Neural progenitor cell (in vitro differentiated cells): ENCODE measurements at regions not wholly inside any gene's neighbourhood (a gene's known extent, or its start where the extent isn't known, plus 50 kb on each side); places are given as distances from the start of the nearest gene placed in this dataset.
A peak's percentile ranks its signal among the peaks of the same experiment; 100 is the strongest.

Source experiments
- DNase-seq: peaks from one replicate; pipeline ENCODE4 v3.0.0-alpha.2; 2016; ENCODE audit warnings: low spot score
- H2AFZ ChIP-seq: fragments of 200-600 bp; sonication (generic); replicated peaks from 2 replicates; pipeline ENCODE4 v1.6.1; 2016; ENCODE audit warnings: antibody characterized with exemption
- H3F3A ChIP-seq: fragments of 200-600 bp; sonication (generic); 2 replicates; pipeline ENCODE4 v1.6.1; 2016; ENCODE audit warnings: antibody characterized with exemption, low read depth
- H3K27ac ChIP-seq: fragments of 200-600 bp; sonication (generic); 2 replicates; pipeline ENCODE4 v1.5.1; 2016; ENCODE audit warnings: mild to moderate bottlenecking
- H3K27me3 ChIP-seq: fragments of 200-600 bp; sonication (generic); 2 replicates; pipeline ENCODE4 v1.6.1; 2016; ENCODE audit warnings: mild to moderate bottlenecking, moderate library complexity
- H3K36me3 ChIP-seq: fragments of 200-600 bp; sonication (generic); 2 replicates; pipeline ENCODE4 v1.5.1; 2016
- H3K4me1 ChIP-seq: fragments of 200-600 bp; sonication (generic); 2 replicates; pipeline ENCODE4 v1.6.1; 2016; ENCODE audit warnings: mixed run types
- H3K4me2 ChIP-seq: fragments of 200-600 bp; sonication (generic); 2 replicates; pipeline ENCODE4 v1.6.1; 2016
- H3K4me3 ChIP-seq: fragments of 200-600 bp; sonication (generic); 2 replicates; pipeline ENCODE4 v1.5.1; 2016
- H3K79me2 ChIP-seq: fragments of 200-600 bp; sonication (generic); 2 replicates; pipeline ENCODE4 v1.6.1; 2016; ENCODE audit warnings: low read depth
- H3K9ac ChIP-seq: fragments of 200-600 bp; sonication (generic); 2 replicates; pipeline ENCODE4 v1.6.1; 2016
- H3K9me3 ChIP-seq: fragments of 200-600 bp; sonication (generic); 2 replicates; pipeline ENCODE4 v1.5.1; 2016; ENCODE audit warnings: low read depth
- H4K20me1 ChIP-seq: fragments of 200-600 bp; sonication (generic); 2 replicates; pipeline ENCODE4 v1.6.1; 2016; ENCODE audit warnings: low read depth
- H3K27ac Mint-ChIP-seq: 3 replicates; pipeline ENCODE4 v1.8.0; 2021; ENCODE audit warnings: mixed read lengths
- H3K27me3 Mint-ChIP-seq: 2 replicates; pipeline ENCODE4 v1.8.0; 2022; ENCODE audit warnings: low read depth, mild to moderate bottlenecking, inconsistent platforms, moderate library complexity, mixed read lengths; ENCODE audit not compliant: insufficient read depth
- H3K36me3 Mint-ChIP-seq: 3 replicates; pipeline ENCODE4 v1.8.0; 2021; ENCODE audit warnings: mixed read lengths
- H3K4me1 Mint-ChIP-seq: 3 replicates; pipeline ENCODE4 v1.8.0; 2021; ENCODE audit warnings: mixed read lengths
- H3K4me3 Mint-ChIP-seq: 3 replicates; pipeline ENCODE4 v1.8.0; 2021; ENCODE audit warnings: mild to moderate bottlenecking, moderate library complexity, mixed read lengths
- H3K9me3 Mint-ChIP-seq: 3 replicates; pipeline ENCODE4 v1.8.0; 2020; ENCODE audit warnings: mixed read lengths
- EZH2 ChIP-seq: fragments of 200-600 bp; sonication (generic); IDR thresholded peaks from 2 replicates; pipeline ENCODE4 v1.6.1; 2017; ENCODE audit warnings: antibody characterized with exemption, mild to moderate bottlenecking, moderate library complexity
- EZH2phosphoT487 ChIP-seq: fragments of 200-600 bp; sonication (generic); IDR thresholded peaks from 2 replicates; pipeline ENCODE4 v1.6.1; 2017; ENCODE audit warnings: antibody characterized with exemption
- TF ChIP-seq, protein P1 (sequence below): fragments of 200-600 bp; sonication (generic); IDR thresholded peaks from 2 replicates; pipeline ENCODE4 v1.5.1; 2017; ENCODE audit warnings: antibody characterized with exemption, mild to moderate bottlenecking

DNA sequence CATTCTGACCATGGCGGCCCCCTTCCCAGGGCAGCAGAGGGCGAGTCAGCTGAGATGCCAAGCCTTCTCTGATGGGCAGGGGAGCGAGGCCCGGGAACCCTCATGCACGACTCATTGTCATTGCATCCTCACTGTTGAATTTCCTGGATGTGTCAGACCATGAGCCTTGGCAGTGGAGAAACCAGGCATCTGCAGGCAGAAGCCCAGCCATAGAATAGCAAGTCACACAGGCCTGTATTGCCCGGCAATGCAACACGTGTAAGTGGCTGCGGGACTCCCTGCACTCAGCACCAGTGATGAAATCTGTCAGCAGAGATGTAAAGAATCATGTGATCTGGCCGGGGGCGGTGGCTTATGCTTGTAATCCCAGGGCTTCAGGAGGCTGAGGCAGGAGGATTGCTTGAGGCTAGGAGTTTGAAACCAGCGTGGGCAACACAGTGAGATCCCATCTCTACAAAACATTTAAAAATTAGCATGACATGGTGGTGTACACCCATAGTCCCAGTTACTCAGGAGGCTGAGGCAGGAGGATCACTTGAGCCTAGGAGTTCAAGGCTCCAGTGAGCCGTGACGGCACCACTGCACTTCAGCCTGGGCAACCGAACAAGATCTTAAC lies 199.7 kb downstream of the KATNAL1 start:
- no peaks in the 10 kb centered on the region for H3K36me3 ChIP-seq
- H3K36me3 Mint-ChIP-seq, result no peaks in the 10 kb centered on the region
- DNase-seq, result no peak
- H3K4me3 ChIP-seq, result no peak overlapping the region
- no peaks in the 10 kb centered on the region for H3K9me3 Mint-ChIP-seq
- H3K27me3 ChIP-seq, result no peaks in the 10 kb centered on the region
- no peak overlapping the region for H2AFZ ChIP-seq
- no peaks in the 10 kb centered on the region for H3K79me2 ChIP-seq
- H3K9me3 ChIP-seq, result no peaks in the 10 kb centered on the region
- H3K27ac ChIP-seq, result no peak overlapping the region
- H3K4me1 ChIP-seq, result peaks cover 4% of the 10 kb centered on the region
- H3K9ac ChIP-seq, result no peak overlapping the region
- peaks cover 3% of the 10 kb centered on the region for H3K27me3 Mint-ChIP-seq
- H3K4me1 Mint-ChIP-seq, result peaks cover 37% of the 10 kb centered on the region
- no peak for TF ChIP-seq EZH2
- TF ChIP-seq EZH2phosphoT487, result no peak
- TF ChIP-seq, protein P1, sequence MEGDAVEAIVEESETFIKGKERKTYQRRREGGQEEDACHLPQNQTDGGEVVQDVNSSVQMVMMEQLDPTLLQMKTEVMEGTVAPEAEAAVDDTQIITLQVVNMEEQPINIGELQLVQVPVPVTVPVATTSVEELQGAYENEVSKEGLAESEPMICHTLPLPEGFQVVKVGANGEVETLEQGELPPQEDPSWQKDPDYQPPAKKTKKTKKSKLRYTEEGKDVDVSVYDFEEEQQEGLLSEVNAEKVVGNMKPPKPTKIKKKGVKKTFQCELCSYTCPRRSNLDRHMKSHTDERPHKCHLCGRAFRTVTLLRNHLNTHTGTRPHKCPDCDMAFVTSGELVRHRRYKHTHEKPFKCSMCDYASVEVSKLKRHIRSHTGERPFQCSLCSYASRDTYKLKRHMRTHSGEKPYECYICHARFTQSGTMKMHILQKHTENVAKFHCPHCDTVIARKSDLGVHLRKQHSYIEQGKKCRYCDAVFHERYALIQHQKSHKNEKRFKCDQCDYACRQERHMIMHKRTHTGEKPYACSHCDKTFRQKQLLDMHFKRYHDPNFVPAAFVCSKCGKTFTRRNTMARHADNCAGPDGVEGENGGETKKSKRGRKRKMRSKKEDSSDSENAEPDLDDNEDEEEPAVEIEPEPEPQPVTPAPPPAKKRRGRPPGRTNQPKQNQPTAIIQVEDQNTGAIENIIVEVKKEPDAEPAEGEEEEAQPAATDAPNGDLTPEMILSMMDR, result no peak
- peaks cover 2% of the 10 kb centered on the region for H3F3A ChIP-seq
- H3K4me2 ChIP-seq, result no peak overlapping the region
- no peak overlapping the region for H3K4me3 Mint-ChIP-seq
- peak overlapping the region; percentile 55 for H3K27ac Mint-ChIP-seq
- no peaks in the 10 kb centered on the region for H4K20me1 ChIP-seq

DNA sequence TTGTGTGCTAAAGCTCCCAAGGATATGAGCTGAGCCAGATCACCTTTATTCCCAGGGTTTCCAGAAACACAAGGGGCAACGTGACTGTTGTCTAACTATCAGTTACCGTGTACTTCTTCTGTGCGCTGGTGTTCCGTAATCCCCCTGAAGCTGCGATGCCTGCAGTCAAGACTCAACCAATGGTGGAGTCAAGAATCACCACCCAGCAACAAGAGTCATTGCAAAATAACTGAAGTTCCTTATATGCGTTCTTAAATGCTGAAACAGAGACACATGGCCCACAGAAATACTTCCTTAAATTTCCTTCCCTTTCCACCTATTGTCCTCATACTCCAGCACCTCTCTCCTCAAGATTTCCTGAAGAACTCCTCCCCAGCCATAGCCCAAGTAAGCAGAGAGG lies 200.2 kb downstream of the KATNAL1 start:
- Mint-ChIP-seq H3K27ac (peak overlapping the region; percentile 55), H3K27me3 (peaks cover 3% of the 10 kb centered on the region), H3K9me3 (no peaks in the 10 kb centered on the region), H3K36me3 (no peaks in the 10 kb centered on the region), H3K4me1 (peaks cover 32% of the 10 kb centered on the region), H3K4me3 (no peak overlapping the region)
- no peaks in the 10 kb centered on the region for H3K27me3 ChIP-seq
- no peak overlapping the region for H2AFZ ChIP-seq
- no peaks in the 10 kb centered on the region for H3K36me3 ChIP-seq
- H3K4me2 ChIP-seq, result no peak overlapping the region
- H3K4me1 ChIP-seq, result no peaks in the 10 kb centered on the region
- H3K9me3 ChIP-seq, result no peaks in the 10 kb centered on the region
- no peak overlapping the region for H3K27ac ChIP-seq
- H3K4me3 ChIP-seq, result no peak overlapping the region
- no peak for DNase-seq
- H3K79me2 ChIP-seq, result no peaks in the 10 kb centered on the region
- no peak for TF ChIP-seq EZH2phosphoT487
- no peaks in the 10 kb centered on the region for H4K20me1 ChIP-seq
- H3K9ac ChIP-seq, result no peak overlapping the region
- no peaks in the 10 kb centered on the region for H3F3A ChIP-seq

DNA sequence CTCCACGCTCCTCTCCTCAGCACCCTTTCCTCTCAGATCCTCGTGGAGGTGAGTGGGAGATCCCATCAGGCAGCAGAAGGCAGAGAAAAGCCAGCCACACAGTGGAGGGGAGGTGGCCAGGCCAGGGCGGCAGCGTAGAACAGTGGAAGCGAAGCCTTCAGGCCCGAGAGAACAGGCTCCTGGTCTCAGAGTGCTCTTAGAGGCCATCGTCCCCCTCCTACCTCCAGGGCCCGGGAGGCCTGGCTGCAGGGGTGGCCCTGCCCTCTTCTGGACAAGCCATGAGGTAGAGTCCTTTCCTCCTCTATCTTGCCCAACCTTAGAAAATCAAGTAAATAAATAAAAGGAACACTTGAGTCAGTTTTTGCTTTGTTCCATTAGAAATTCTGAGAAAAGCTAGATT lies 202.0 kb downstream of the KATNAL1 start:
- DNase-seq, result peak; percentile 50
- no peaks in the 10 kb centered on the region for H3K79me2 ChIP-seq
- peak overlapping the region; percentile 63 for H2AFZ ChIP-seq
- peaks cover 21% of the 10 kb centered on the region for H3K4me1 Mint-ChIP-seq
- H3K36me3 ChIP-seq, result no peaks in the 10 kb centered on the region
- H3K36me3 Mint-ChIP-seq, result no peaks in the 10 kb centered on the region
- no peaks in the 10 kb centered on the region for H3K4me1 ChIP-seq
- no peaks in the 10 kb centered on the region for H3K27me3 ChIP-seq
- TF ChIP-seq, protein P1, result peak; percentile 39
- no peak for TF ChIP-seq EZH2
- TF ChIP-seq EZH2phosphoT487, result no peak
- no peaks in the 10 kb centered on the region for H3K9me3 Mint-ChIP-seq
- H3K4me2 ChIP-seq, result no peak overlapping the region
- no peak overlapping the region for H3K9ac ChIP-seq
- no peak overlapping the region for H3K4me3 Mint-ChIP-seq
- H3K9me3 ChIP-seq, result no peaks in the 10 kb centered on the region
- no peak overlapping the region for H3K27ac Mint-ChIP-seq
- H3K27me3 Mint-ChIP-seq, result peaks cover 3% of the 10 kb centered on the region
- no peak overlapping the region for H3K4me3 ChIP-seq
- H3F3A ChIP-seq, result no peaks in the 10 kb centered on the region
- H4K20me1 ChIP-seq, result no peaks in the 10 kb centered on the region
- no peak overlapping the region for H3K27ac ChIP-seq

DNA sequence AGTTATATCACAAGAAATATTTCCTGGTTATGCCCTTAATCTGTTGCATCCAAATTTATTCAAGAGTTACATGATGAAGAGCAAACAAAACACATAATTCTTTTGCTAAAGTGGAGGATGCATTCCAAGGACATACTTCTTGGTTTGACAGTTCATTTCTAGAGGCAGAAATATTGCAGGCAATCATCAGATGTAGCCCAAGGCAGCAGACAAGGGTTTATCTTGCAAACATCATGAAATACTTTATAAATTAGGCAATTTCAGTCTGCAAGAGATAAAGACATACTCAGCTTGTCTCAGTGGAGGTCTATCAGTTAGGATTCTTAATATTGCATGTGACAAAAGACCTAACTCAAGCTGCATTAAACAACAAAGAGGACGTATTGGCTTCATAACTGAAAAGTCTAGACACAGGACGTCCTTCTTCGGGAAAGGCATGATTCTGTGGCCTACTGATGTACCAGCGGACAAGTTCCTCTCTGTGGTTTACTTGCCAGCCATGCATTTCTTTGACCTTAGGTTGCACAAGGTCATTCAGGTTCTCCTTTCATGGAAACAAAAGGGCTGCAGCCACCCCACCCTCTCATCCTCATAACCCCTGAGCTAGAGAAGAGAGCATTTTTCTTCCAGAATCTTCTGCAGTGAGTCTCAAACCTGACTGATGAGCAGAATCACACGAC lies 204.1 kb downstream of the KATNAL1 start:
- Histone ChIP-seq H3K27ac (no peak overlapping the region), H3K9ac (no peak overlapping the region), H3K79me2 (no peaks in the 10 kb centered on the region), H3K4me2 (no peak overlapping the region), H3K36me3 (no peaks in the 10 kb centered on the region), H3K4me1 (no peaks in the 10 kb centered on the region), H3F3A (no peaks in the 10 kb centered on the region), H3K4me3 (no peak overlapping the region), H2AFZ (no peak overlapping the region), H3K27me3 (no peaks in the 10 kb centered on the region), H4K20me1 (no peaks in the 10 kb centered on the region), H3K9me3 (no peaks in the 10 kb centered on the region)
- DNase-seq, result no peak
- no peak overlapping the region for H3K27ac Mint-ChIP-seq
- no peaks in the 10 kb centered on the region for H3K36me3 Mint-ChIP-seq
- H3K9me3 Mint-ChIP-seq, result peaks cover 2% of the 10 kb centered on the region
- TF ChIP-seq, protein P1, result no peak
- TF ChIP-seq EZH2phosphoT487 (no peak), EZH2 (no peak)
- H3K4me1 Mint-ChIP-seq, result peaks cover 13% of the 10 kb centered on the region
- H3K27me3 Mint-ChIP-seq, result no peaks in the 10 kb centered on the region
- no peak overlapping the region for H3K4me3 Mint-ChIP-seq
